Heart right ventricle (tissue), 16 donors: ENCODE measurements at regions not wholly inside any gene's neighbourhood (a gene's known extent, or its start where the extent isn't known, plus 50 kb on each side); places are given as distances from the start of the nearest gene placed in this dataset.

Experiments
- ATAC-seq, 8 donors: fragments of 200-7000 bp; cut with Tn5 transposase; one replicate each; pipeline ENCODE4 v1.9.1; 2020; ENCODE audit warnings: mild to moderate bottlenecking in 8 of 8, moderate library complexity in 8 of 8, moderate number of reproducible peaks in 1 of 8
- DNase-seq, 2 donors: peaks; one replicate each; pipeline ENCODE4 v3.0.0-alpha.2; 2020
- H3K27ac ChIP-seq, 10 donors: fragments of 200-600 bp; sonication (generic) in 2 of 10; one replicate each; pipeline versions ENCODE4 v1.5.0 to v1.8.0; 2020 to 2022; ENCODE audit warnings: mild to moderate bottlenecking in 3 of 10
- H3K27me3 ChIP-seq, 7 donors: fragments of 200-600 bp; one replicate each; pipeline ENCODE4 v1.8.0; 2021 to 2022; ENCODE audit warnings: mild to moderate bottlenecking in 2 of 7
- H3K36me3 ChIP-seq, 9 donors: fragments of 200-600 bp; sonication (generic) in 1 of 9; one replicate each; pipeline versions ENCODE4 v1.5.0 to v1.8.0; 2020 to 2022; ENCODE audit warnings: mild to moderate bottlenecking in 2 of 9
- H3K4me1 ChIP-seq, 9 donors: fragments of 200-600 bp; sonication (generic) in 1 of 9; one replicate each; pipeline versions ENCODE4 v1.5.0 to v1.8.0; 2020 to 2022; ENCODE audit warnings: mild to moderate bottlenecking in 4 of 9
- H3K4me3 ChIP-seq, 10 donors: fragments of 200-600 bp; sonication (generic) in 2 of 10; one replicate each; pipeline versions ENCODE4 v1.5.0 to v1.8.0; 2020 to 2022; ENCODE audit warnings: mild to moderate bottlenecking in 7 of 10, moderate library complexity in 2 of 10
- H3K9me3 ChIP-seq, 11 donors: fragments of 200-600 bp in 10 of 11; sonication (generic) in 2 of 11; one replicate each; pipeline versions ENCODE4 v1.5.0 to v1.8.0; 2013 to 2022; ENCODE audit warnings: mild to moderate bottlenecking in 2 of 11, control low read depth in 1 of 11, moderate library complexity in 1 of 11
- WGBS, 2 donors: extraction: QIAGEN DNeasy Blood & Tissue Kit; methylation state at CpG; one replicate each; pipeline ENCODE4 v1.1.7; 2013; ENCODE audit warnings: inconsistent platforms in 1 of 2; 5-methylcytosine and 5-hydroxymethylcytosine counted together
- intact Hi-C, 10 donors: fragments of 100-400 bp; cut with DNase I; formaldehyde crosslinking; loops; one replicate each; pipeline versions ENCODE4 v1.11.1 to v1.14.2; 2022
- TF ChIP-seq, protein P1 (sequence below), 9 donors: fragments of 200-600 bp; sonication (generic) in 2 of 9; IDR thresholded peaks; one replicate each; pipeline versions ENCODE4 v1.5.0 to v1.8.0; 2021 to 2022; ENCODE audit warnings: antibody characterized with exemption in 9 of 9, mild to moderate bottlenecking in 5 of 9, moderate library complexity in 1 of 9
- donor health status: Arrhythmogenic right ventricular cardiomyopathy.
- donor health status: ischemic (EF 13 %, LVEDD 7.1; RV severe dilation, severe dysfunction).
- donor health status: healthy with polysubstance abuse.
- donor health status: DM: no; HTN: yes; CAD: no.
- donor health status: DM: no; HTN: no; CAD: no.
- donor health status: ischemic (EF 25% LVEDD 6.9; RV normal size, moderate dysfunction).
- donor health status: ischemic (EF 25% LVEDD 5.7; RV mildly dilated, moderate dysfunction).
- donor health status: healthy.
- donor health status: DM: yes; HTN: yes; CAD: no.
- donor health status: Ischemic cardiomyopathy.
- donor health status: ischemic (EF 35%, LVEDD 5.7; RV mildly dilated, moderate dysfunction).
- donor health status: nonischemic (EF 11% LVEDD 7.7; RV severe dilation, severe dysfunction).
- donor health status: DM: yes; HTN: yes; CAD: no.
- donor health status: PGD.
- donor health status: ischemic (EF 29% LVEDD 5.4; RV normal size, mild dysfunction).
- donor health status: nonischemic (EF 23%, LVEDD 6.1; RV moderate dilation, normal function).

DNA sequence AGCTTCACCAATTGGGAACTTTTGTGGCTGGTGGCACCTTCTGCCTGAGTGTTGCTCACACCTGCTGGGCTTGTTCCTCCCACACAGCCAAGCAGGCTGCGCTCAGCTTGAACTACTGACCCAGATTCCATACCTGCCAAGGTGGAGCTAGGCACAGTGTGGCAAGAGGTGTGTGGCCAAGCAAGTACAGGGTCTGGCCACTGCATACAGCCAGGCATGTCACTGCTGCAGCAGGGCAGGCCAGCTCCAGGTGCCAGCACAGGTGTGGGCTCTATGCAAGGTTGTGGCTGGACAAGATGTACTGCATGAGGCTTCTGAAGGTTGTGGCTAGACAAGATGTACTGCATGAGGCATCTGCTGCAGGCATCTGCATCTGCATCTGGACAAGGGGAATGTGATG, 1254.8 kb downstream of the AMY1C start:
- H3K9me3 ChIP-seq = peaks cover 0 to 17% (median 0%) of the 10 kb centered on the region in 11 donors
- intact Hi-C loops = no loop called here
- H3K4me1 ChIP-seq = no peaks in the 10 kb centered on the region
- no peak overlapping the region for H3K27ac ChIP-seq
- TF ChIP-seq, protein P1, sequence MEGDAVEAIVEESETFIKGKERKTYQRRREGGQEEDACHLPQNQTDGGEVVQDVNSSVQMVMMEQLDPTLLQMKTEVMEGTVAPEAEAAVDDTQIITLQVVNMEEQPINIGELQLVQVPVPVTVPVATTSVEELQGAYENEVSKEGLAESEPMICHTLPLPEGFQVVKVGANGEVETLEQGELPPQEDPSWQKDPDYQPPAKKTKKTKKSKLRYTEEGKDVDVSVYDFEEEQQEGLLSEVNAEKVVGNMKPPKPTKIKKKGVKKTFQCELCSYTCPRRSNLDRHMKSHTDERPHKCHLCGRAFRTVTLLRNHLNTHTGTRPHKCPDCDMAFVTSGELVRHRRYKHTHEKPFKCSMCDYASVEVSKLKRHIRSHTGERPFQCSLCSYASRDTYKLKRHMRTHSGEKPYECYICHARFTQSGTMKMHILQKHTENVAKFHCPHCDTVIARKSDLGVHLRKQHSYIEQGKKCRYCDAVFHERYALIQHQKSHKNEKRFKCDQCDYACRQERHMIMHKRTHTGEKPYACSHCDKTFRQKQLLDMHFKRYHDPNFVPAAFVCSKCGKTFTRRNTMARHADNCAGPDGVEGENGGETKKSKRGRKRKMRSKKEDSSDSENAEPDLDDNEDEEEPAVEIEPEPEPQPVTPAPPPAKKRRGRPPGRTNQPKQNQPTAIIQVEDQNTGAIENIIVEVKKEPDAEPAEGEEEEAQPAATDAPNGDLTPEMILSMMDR (IDR thresholded peaks at IDR 0.05) = no peak
- DNase-seq = no peak
- no peak overlapping the region for H3K4me3 ChIP-seq
- no peaks in the 10 kb centered on the region for H3K36me3 ChIP-seq
- no peak for ATAC-seq
- H3K27me3 ChIP-seq = no peaks in the 10 kb centered on the region
- WGBS, 2 donors = 80 to 82% methylated on average over 1 of the region's 1 CpG

DNA sequence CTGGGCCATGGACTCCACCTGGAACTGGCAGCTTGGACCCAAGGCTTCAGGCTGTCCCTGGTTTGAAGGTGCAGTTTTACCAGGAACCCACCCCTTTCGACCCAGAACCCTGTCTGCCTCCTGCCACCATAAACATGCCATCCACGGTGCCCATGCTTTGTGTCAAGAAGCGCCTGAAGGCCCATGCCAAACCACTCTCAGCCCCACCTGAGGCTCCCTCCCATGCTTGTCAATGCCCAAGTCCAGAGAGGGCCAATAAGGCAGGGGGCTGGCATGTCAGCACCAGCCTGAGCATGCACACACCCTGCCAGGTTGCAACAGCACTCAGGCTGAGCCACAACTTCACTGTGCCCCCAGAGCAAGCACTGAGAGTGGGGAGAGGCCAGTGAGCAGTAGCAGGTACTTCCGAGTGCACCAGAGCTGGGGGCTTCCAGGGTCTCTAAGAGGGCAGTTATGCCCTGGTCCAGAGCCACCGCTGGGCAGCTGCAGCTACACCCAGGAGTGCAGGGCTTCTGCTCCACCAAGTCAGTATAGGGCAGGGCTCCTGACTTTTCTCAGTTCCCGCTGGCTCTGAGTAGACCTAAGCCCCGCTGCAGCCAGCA, 1256.0 kb downstream of the AMY1C start:
- no peaks in the 10 kb centered on the region for H3K27me3 ChIP-seq
- DNase-seq (no peak), ATAC-seq (no peak)
- no peak overlapping the region for H3K4me3 ChIP-seq
- H3K4me1 ChIP-seq = no peaks in the 10 kb centered on the region
- peaks cover 0 to 18% (median 0%) of the 10 kb centered on the region in 11 donors for H3K9me3 ChIP-seq
- TF ChIP-seq, protein P1 (IDR thresholded peaks at IDR 0.05) = no peak
- intact Hi-C loops = no loop called here
- H3K36me3 ChIP-seq = no peaks in the 10 kb centered on the region
- H3K27ac ChIP-seq = no peak overlapping the region
- 81 to 84% methylated on average over 7 of the region's 7 CpGs for WGBS, 2 donors

DNA sequence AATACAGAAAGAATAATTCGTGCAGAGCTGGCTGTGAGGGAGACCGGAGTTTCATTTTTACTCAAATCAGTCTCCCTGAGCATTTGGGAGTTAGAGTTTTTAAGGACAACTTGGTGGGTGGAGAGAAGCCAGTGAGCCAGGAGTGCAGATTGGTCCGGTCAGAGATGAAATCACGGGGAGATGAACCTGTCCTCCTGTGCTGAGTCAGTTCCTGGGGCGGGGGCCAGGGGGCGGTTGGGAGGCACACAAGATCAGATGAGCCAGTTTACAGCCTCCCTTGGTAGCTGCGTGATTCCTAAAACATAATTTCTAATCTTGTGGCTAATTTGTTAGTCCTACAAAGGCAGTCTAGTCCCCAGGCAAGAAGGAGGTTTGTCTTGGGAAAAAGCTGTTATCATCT, 1267.9 kb downstream of the AMY1C start:
- H3K4me1 ChIP-seq = no peaks in the 10 kb centered on the region
- intact Hi-C loops = no loop called here
- H3K36me3 ChIP-seq = no peaks in the 10 kb centered on the region
- peaks cover 0 to 7% (median 0%) of the 10 kb centered on the region in 11 donors for H3K9me3 ChIP-seq
- H3K27me3 ChIP-seq = no peaks in the 10 kb centered on the region
- H3K27ac ChIP-seq = no peak overlapping the region
- ATAC-seq (no peak), DNase-seq (no peak)
- TF ChIP-seq, protein P1 (IDR thresholded peaks at IDR 0.05) = no peak
- no peak overlapping the region for H3K4me3 ChIP-seq
- 73 to 77% methylated on average over 7 of the region's 7 CpGs for WGBS, 2 donors

DNA sequence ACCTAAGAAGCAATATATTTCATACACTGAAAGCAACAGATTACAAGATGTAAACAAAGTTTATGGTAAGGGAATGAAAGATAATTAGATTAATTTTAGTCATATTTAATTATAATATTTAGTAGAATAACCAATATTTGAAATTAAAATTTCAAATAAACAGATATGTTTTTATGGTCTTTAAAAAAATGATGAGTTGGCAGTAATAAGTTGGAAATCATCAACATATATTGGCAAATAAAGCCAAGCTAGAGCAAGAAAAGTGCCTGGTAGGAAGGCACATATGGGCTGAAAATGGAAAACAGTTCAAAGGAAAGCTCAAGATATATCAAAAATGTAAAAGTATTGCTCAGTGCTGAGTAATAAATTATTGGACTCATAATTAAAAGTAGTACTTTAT, 1274.0 kb downstream of the AMY1C start:
- Histone ChIP-seq H3K9me3 (peaks cover 0 to 6% (median 0%) of the 10 kb centered on the region in 11 donors), H3K27me3 (no peaks in the 10 kb centered on the region), H3K36me3 (no peaks in the 10 kb centered on the region), H3K27ac (no peak overlapping the region), H3K4me3 (no peak overlapping the region), H3K4me1 (no peaks in the 10 kb centered on the region)
- ATAC-seq (no peak), DNase-seq (no peak)
- TF ChIP-seq, protein P1 (IDR thresholded peaks at IDR 0.05) = no peak
- intact Hi-C loops = no loop called here
